D721Med (cell line): ENCODE measurements at regions not wholly inside any gene's neighbourhood (a gene's known extent, or its start where the extent isn't known, plus 50 kb on each side); places are given as distances from the start of the nearest gene placed in this dataset.

Experiments
- DNase-seq: peaks from one replicate; pipeline ENCODE4 v3.0.0; 2011; ENCODE audit warnings: low spot score; ENCODE audit not compliant: insufficient read length
- FAIRE-seq: peaks from 2 replicates; lab custom pipeline; 2011; peaks lifted over from hg19 to GRCh38; lab: Jason Lieb, UNC
- CTCF ChIP-seq: IDR thresholded peaks from 2 replicates; pipeline ENCODE4 v1.5.1; 2012; ENCODE audit warnings: mild to moderate bottlenecking, control low read depth; ENCODE audit not compliant: insufficient read depth; ENCODE audit errors: missing control alignments

- DNase-seq = no peak
- FAIRE-seq = no peak
- no peak for TF ChIP-seq CTCF
Observed at GRCh38 chr4:104976262-104976661, 170.4 kb upstream of the TET2 start.

GRCh38 chr4:104979083-104979760 is 167.5 kb upstream of the TET2 start:
- DNase-seq (no peak), FAIRE-seq (no peak)
- no peak for TF ChIP-seq CTCF

GRCh38 chr4:104983615-104984179 is 163.0 kb upstream of the TET2 start:
- no peak for DNase-seq
- no peak for FAIRE-seq
- TF ChIP-seq CTCF = no peak

- no peak for DNase-seq
- TF ChIP-seq CTCF = no peak
- FAIRE-seq = no peak
Observed at GRCh38 chr4:104986306-104986705, 160.4 kb upstream of the TET2 start.

- TF ChIP-seq CTCF = no peak
- FAIRE-seq (no peak), DNase-seq (no peak)
Observed at GRCh38 chr4:104989371-104989770, 157.3 kb upstream of the TET2 start.

GRCh38 chr4:105002278-105002677 is 144.4 kb upstream of the TET2 start:
- DNase-seq (no peak), FAIRE-seq (no peak)
- no peak for TF ChIP-seq CTCF

GRCh38 chr4:105014234-105014633 is 132.4 kb upstream of the TET2 start:
- FAIRE-seq (no peak), DNase-seq (no peak)
- no peak for TF ChIP-seq CTCF
